BLaER1 treated with 17β-estradiol and CSF1 and Interleukin-3, amounts not matched to agents 10 nM and 100 nM (cell line): ENCODE measurements at regions not wholly inside any gene's neighbourhood (a gene's known extent, or its start where the extent isn't known, plus 50 kb on each side); places are given as distances from the start of the nearest gene placed in this dataset.

Experiments
- H3K27ac ChIP-seq, 11 experiments: shearing (Covaris generic); formaldehyde crosslinking; 2 replicates each; pipeline ENCODE4 v1.8.1; 2022
- H3K27me3 ChIP-seq, 11 experiments: shearing (Covaris generic); formaldehyde crosslinking; 2 replicates each; pipeline ENCODE4 v1.8.1; 2022
- H3K36me3 ChIP-seq, 11 experiments: shearing (Covaris generic); formaldehyde crosslinking; 2 replicates each; pipeline ENCODE4 v1.8.1; 2022
- H3K4me1 ChIP-seq, 10 experiments: shearing (Covaris generic); formaldehyde crosslinking; 2 replicates each; pipeline ENCODE4 v1.8.1; 2022
- H3K4me2 ChIP-seq, 11 experiments: shearing (Covaris generic); formaldehyde crosslinking; 2 replicates each; pipeline ENCODE4 v1.8.1; 2022
- H3K4me3 ChIP-seq, 10 experiments: shearing (Covaris generic); formaldehyde crosslinking; 2 replicates each; pipeline ENCODE4 v1.8.1; 2022
- H3K9ac ChIP-seq, 11 experiments: shearing (Covaris generic); formaldehyde crosslinking; 2 replicates each; pipeline ENCODE4 v1.8.1; 2022
- H3K9me3 ChIP-seq, 11 experiments: shearing (Covaris generic); formaldehyde crosslinking; replicated peaks in 1 of 11; 2 replicates each; pipeline ENCODE4 v1.8.1; 2022
- H4K20me1 ChIP-seq, 11 experiments: shearing (Covaris generic); formaldehyde crosslinking; 2 replicates each; pipeline ENCODE4 v1.8.1; 2022
- Cebpa-rat ChIP-seq, 11 experiments: shearing (Covaris generic); IDR thresholded peaks; 2 replicates each; pipeline ENCODE4 v1.8.1; 2022

DNA sequence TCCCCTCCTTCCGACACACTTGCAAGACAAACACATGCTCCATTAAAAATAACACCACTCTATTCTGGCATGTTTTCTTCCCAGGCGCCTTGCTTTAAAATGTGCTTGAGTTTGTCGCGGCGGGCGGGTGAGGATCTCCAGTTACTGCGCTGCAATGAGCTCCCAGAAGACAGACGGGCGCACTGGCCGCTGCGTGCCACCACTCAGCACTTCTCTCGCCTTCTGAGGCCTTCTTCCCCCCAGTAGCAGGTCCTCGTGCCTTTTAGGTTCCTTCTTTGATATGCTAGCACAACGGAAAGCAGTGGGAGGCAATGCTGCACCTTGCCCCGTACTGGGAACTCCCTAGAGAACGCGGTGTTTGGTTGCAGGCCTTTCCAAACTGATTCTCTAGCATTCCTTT lies 279.5 kb upstream of the NR5A2 start:
- H3K27ac ChIP-seq = no peak overlapping the region
- no peaks in the 10 kb centered on the region for H3K36me3 ChIP-seq
- no peaks in the 10 kb centered on the region; a peak in 1 of 22 replicates for H3K9me3 ChIP-seq
- H3K4me1 ChIP-seq = peaks cover 0 to 31% (median 4%) of the 10 kb centered on the region in 10 experiments; a peak in 13 of 20 replicates
- no peaks in the 10 kb centered on the region for H4K20me1 ChIP-seq
- no peak overlapping the region for H3K9ac ChIP-seq
- TF ChIP-seq Cebpa-rat (IDR thresholded peaks at IDR 0.05) = no peak
- H3K4me2 ChIP-seq = no peak overlapping the region
- no peak overlapping the region for H3K4me3 ChIP-seq
- no peaks in the 10 kb centered on the region for H3K27me3 ChIP-seq

GRCh38 chr1:199751506-199751905 lies 276.0 kb upstream of the NR5A2 start:
- Histone ChIP-seq H3K27me3 (no peaks in the 10 kb centered on the region), H3K36me3 (no peaks in the 10 kb centered on the region), H3K27ac (no peak overlapping the region), H3K9ac (no peak overlapping the region), H3K4me3 (no peak overlapping the region), H3K4me1 (peaks cover 0 to 5% (median 0%) of the 10 kb centered on the region in 10 experiments; a peak in 2 of 20 replicates), H3K4me2 (0 out of 22 replicates have a peak overlapping the region, but pooled peaks of 1 of the 11 experiments have one; percentile 26), H4K20me1 (no peaks in the 10 kb centered on the region), H3K9me3 (peaks cover 0 to 7% (median 0%) of the 10 kb centered on the region in 11 experiments; a peak in 2 of 22 replicates)
- TF ChIP-seq Cebpa-rat (IDR thresholded peaks at IDR 0.05) = no peak

DNA sequence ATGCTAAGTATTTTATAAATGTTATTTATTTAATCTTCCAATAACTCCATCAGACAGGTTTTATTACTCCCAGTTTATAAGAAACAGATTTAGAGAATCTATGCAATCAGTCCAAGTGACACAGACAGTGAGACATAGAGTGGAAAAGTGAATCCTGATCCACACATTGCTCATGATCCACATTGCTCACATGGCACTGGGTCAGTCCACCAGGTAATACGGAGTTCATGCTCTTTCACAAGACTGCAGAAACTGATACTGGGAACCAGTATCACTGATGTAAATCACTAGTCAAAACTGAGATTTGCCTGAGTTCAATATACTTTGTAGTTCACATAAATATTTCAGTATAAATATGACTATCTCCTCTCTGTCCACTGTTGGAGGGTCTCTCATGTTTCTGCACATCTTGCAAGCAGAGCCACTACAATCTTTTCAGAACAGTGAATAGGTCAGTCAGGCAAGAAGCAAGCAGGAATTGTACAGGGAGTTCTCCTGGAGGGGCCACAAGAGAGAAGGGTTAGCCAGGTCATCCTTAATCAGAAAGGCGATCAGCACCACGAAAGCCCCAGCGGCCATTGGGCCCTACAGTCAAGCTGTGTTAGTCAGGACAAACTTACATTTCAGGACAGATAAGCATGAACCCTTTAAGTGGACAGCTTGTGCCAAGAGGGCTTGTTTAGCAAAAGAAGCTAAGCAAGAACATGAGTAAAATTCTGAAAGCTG lies 275.4 kb upstream of the NR5A2 start:
- no peaks in the 10 kb centered on the region for H4K20me1 ChIP-seq
- H3K9ac ChIP-seq = no peak overlapping the region
- peaks cover 0 to 5% (median 0%) of the 10 kb centered on the region in 10 experiments; a peak in 2 of 20 replicates for H3K4me1 ChIP-seq
- TF ChIP-seq Cebpa-rat (IDR thresholded peaks at IDR 0.05) = no peak
- H3K27me3 ChIP-seq = no peaks in the 10 kb centered on the region
- H3K4me3 ChIP-seq = no peak overlapping the region
- H3K27ac ChIP-seq = no peak overlapping the region
- H3K4me2 ChIP-seq = no peak overlapping the region
- peaks cover 0 to 7% (median 0%) of the 10 kb centered on the region in 11 experiments; a peak in 2 of 22 replicates for H3K9me3 ChIP-seq
- H3K36me3 ChIP-seq = no peaks in the 10 kb centered on the region

GRCh38 chr1:199752688-199753027 lies 274.9 kb upstream of the NR5A2 start:
- Histone ChIP-seq H3K9ac (no peak overlapping the region), H4K20me1 (no peaks in the 10 kb centered on the region), H3K9me3 (peaks cover 0 to 7% (median 0%) of the 10 kb centered on the region in 11 experiments; a peak in 2 of 22 replicates), H3K36me3 (no peaks in the 10 kb centered on the region), H3K4me3 (no peak overlapping the region), H3K27ac (no peak overlapping the region), H3K27me3 (no peaks in the 10 kb centered on the region), H3K4me1 (peaks cover 0 to 5% (median 0%) of the 10 kb centered on the region in 10 experiments; a peak in 2 of 20 replicates), H3K4me2 (no peak overlapping the region)
- no peak for TF ChIP-seq Cebpa-rat (IDR thresholded peaks at IDR 0.05)

DNA sequence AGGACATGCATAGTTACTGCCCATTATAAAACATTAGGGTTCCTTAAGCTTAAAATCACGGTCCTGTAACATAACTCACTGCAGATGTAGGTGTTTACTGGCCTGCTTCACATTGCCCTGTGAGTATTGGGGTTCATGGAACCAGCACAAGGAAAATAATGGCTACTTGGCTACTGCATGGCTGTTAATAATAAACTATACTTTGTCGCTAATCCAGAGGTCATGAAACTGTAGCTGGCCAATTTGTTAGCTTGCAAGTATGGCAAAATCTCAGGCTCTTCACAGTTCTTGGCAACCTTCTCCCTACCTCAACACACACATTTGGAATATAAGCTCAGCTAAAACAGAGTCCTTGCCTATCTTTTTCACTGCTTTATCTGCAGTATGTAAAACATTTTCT lies 274.0 kb upstream of the NR5A2 start:
- TF ChIP-seq Cebpa-rat (IDR thresholded peaks at IDR 0.05) = no peak
- Histone ChIP-seq H3K9me3 (peaks cover 0 to 7% (median 0%) of the 10 kb centered on the region in 11 experiments; a peak in 2 of 22 replicates), H3K9ac (no peak overlapping the region), H3K4me3 (no peak overlapping the region), H3K4me2 (no peak overlapping the region), H4K20me1 (no peaks in the 10 kb centered on the region), H3K36me3 (no peaks in the 10 kb centered on the region), H3K27me3 (no peaks in the 10 kb centered on the region), H3K4me1 (peaks cover 0 to 5% (median 0%) of the 10 kb centered on the region in 10 experiments; a peak in 2 of 20 replicates), H3K27ac (no peak overlapping the region)

DNA sequence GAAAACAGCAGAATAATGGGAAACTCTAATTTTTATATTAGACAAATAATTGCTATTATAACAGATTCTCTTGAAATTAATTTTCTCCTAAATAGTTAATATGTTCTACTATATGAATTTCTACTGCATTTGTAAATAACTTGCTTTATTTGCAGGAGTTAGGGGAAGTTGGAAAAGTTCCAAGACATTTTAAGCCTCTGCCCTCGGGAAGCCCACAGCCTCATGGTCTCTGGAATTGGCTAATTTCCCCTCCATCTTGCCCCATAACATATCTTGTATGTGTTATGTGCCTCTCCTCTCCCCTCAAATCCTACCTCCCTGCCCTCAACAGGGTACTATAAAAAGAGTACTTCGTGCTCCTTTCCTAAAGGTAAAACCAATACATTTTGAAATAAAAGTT lies 271.4 kb upstream of the NR5A2 start:
- no peak overlapping the region for H3K27ac ChIP-seq
- peaks cover 0 to 5% (median 0%) of the 10 kb centered on the region in 10 experiments; a peak in 2 of 20 replicates for H3K4me1 ChIP-seq

DNA sequence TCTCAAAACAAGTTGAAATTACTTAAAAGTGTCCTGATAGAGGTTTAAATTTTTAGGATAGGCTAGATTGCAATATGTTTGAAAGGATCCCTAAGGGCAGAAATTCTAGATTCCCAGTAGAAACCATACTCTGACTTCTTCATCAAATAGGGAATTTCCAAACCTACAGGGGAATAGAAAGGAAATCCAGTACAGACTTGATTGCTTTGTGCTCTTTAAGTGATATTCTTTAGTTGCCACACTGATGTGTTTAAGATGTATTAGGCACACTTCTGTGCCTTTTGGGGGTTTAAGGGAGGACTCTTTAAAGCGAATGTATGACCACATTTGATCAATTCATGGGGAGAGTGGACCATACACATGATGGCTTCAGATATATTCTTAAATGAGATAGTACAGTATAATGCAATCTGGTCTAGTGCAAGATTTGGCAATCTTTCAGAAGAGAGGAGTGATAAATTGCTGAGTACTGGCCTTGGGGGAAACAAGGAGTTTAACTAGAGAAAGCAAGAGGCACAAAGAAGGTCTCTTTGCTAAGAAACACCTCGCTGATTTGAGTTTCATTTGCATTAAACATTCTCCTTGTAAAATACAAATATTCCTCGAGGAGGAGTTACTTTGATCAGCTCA lies 268.8 kb upstream of the NR5A2 start:
- H3K27me3 ChIP-seq = no peaks in the 10 kb centered on the region
- no peak overlapping the region for H3K4me2 ChIP-seq
- H4K20me1 ChIP-seq = no peaks in the 10 kb centered on the region
- no peak overlapping the region for H3K27ac ChIP-seq
- H3K9me3 ChIP-seq = no peaks in the 10 kb centered on the region
- no peak for TF ChIP-seq Cebpa-rat (IDR thresholded peaks at IDR 0.05)
- H3K4me3 ChIP-seq = no peak overlapping the region
- no peak overlapping the region for H3K9ac ChIP-seq
- peaks cover 0 to 4% (median 0%) of the 10 kb centered on the region in 10 experiments; a peak in 1 of 20 replicates for H3K4me1 ChIP-seq
- no peaks in the 10 kb centered on the region for H3K36me3 ChIP-seq

More for the DNA sequence above, 271.4 kb upstream of the NR5A2 start:
- Histone ChIP-seq H3K9me3 (peaks cover 0 to 7% (median 0%) of the 10 kb centered on the region in 11 experiments; a peak in 2 of 22 replicates), H3K9ac (no peak overlapping the region), H3K4me2 (0 out of 22 replicates have a peak overlapping the region, but pooled peaks of 1 of the 11 experiments have one; percentile 16), H3K36me3 (no peaks in the 10 kb centered on the region), H3K4me3 (no peak overlapping the region), H4K20me1 (no peaks in the 10 kb centered on the region), H3K27me3 (no peaks in the 10 kb centered on the region)
- no peak for TF ChIP-seq Cebpa-rat (IDR thresholded peaks at IDR 0.05)

GRCh38 chr1:199759268-199759730 lies 268.2 kb upstream of the NR5A2 start:
- Histone ChIP-seq H3K4me1 (peaks cover 0 to 4% (median 0%) of the 10 kb centered on the region in 10 experiments; a peak in 1 of 20 replicates), H3K4me2 (no peak overlapping the region), H3K9ac (no peak overlapping the region), H4K20me1 (no peaks in the 10 kb centered on the region), H3K4me3 (no peak overlapping the region), H3K9me3 (peaks cover 0 to 2% (median 0%) of the 10 kb centered on the region in 11 experiments; a peak in 4 of 22 replicates), H3K27me3 (no peaks in the 10 kb centered on the region), H3K27ac (no peak overlapping the region), H3K36me3 (no peaks in the 10 kb centered on the region)
- TF ChIP-seq Cebpa-rat (IDR thresholded peaks at IDR 0.05) = no peak

GRCh38 chr1:199762572-199762971 lies 264.9 kb upstream of the NR5A2 start:
- Histone ChIP-seq H3K4me1 (no peaks in the 10 kb centered on the region), H4K20me1 (no peaks in the 10 kb centered on the region), H3K9ac (no peak overlapping the region), H3K27ac (no peak overlapping the region), H3K27me3 (no peaks in the 10 kb centered on the region), H3K4me3 (no peak overlapping the region), H3K4me2 (no peak overlapping the region), H3K9me3 (peaks cover 23 to 34% (median 27%) of the 10 kb centered on the region in 11 experiments), H3K36me3 (no peaks in the 10 kb centered on the region)
- TF ChIP-seq Cebpa-rat (IDR thresholded peaks at IDR 0.05) = no peak
